SK-N-MC (cell line): ENCODE measurements at regions not wholly inside any gene's neighbourhood (a gene's known extent, or its start where the extent isn't known, plus 50 kb on each side); places are given as distances from the start of the nearest gene placed in this dataset.

Experiments
- EZH2 ChIP-seq: fragments of 200-600 bp; sonication (generic); IDR thresholded peaks from one replicate; pipeline ENCODE4 v1.6.1; 2017; ENCODE audit warnings: antibody characterized with exemption
- POLR2AphosphoS5 ChIP-seq: IDR thresholded peaks from 2 replicates; pipeline ENCODE4 v1.6.1; 2012; ENCODE audit warnings: mild to moderate bottlenecking, low read depth, low read length, borderline replicate concordance

- no peak for TF ChIP-seq POLR2AphosphoS5
- TF ChIP-seq EZH2: no peak
These were observed 425.1 kb upstream of the ADAMTS5 start for GRCh38 chr21:27391990-27392389.
